Suprapubic skin (tissue), 4 donors: ENCODE measurements at regions not wholly inside any gene's neighbourhood (a gene's known extent, or its start where the extent isn't known, plus 50 kb on each side); places are given as distances from the start of the nearest gene placed in this dataset.

Experiments
- DNase-seq, 2 donors: peaks; one replicate each; pipeline ENCODE4 v3.0.0-alpha.2; 2019; ENCODE audit warnings: low spot score in 2 of 2
- H3K27ac ChIP-seq: fragments of 200-600 bp; sonication (generic); one replicate; pipeline ENCODE4 v1.5.1; 2019
- H3K27me3 ChIP-seq: fragments of 200-600 bp; sonication (generic); one replicate; pipeline ENCODE4 v1.5.1; 2019
- H3K36me3 ChIP-seq: fragments of 200-600 bp; sonication (generic); one replicate; pipeline ENCODE4 v1.5.1; 2019
- H3K4me1 ChIP-seq: fragments of 200-600 bp; sonication (generic); one replicate; pipeline ENCODE4 v1.5.1; 2019
- H3K4me3 ChIP-seq: fragments of 200-600 bp; sonication (generic); one replicate; pipeline ENCODE4 v1.5.1; 2019; ENCODE audit warnings: mild to moderate bottlenecking
- H3K9me3 ChIP-seq: fragments of 200-600 bp; sonication (generic); one replicate; pipeline ENCODE4 v1.5.1; 2019
- CTCF ChIP-seq, 2 donors: fragments of 200-600 bp in 1 of 2; fragments of 450-650 bp in 1 of 2; sonication (generic) in 1 of 2; IDR thresholded peaks; one replicate each; pipeline ENCODE4 v1.5.1; 2016 to 2019; ENCODE audit warnings: antibody characterized with exemption in 2 of 2, mild to moderate bottlenecking in 1 of 2, moderate library complexity in 1 of 2
- EP300 ChIP-seq: sonication (generic); formaldehyde crosslinking; IDR thresholded peaks from one replicate; pipeline ENCODE4 v1.6.1; 2017; ENCODE audit warnings: antibody characterized with exemption
- POLR2A ChIP-seq, 2 donors: fragments of 450-650 bp; IDR thresholded peaks; one replicate each; pipeline ENCODE4 v1.6.1; 2017; ENCODE audit warnings: antibody characterized with exemption in 2 of 2, mild to moderate bottlenecking in 2 of 2, moderate library complexity in 2 of 2
- POLR2AphosphoS5 ChIP-seq, 3 donors: sonication (generic); formaldehyde crosslinking; IDR thresholded peaks; one replicate each; pipeline ENCODE4 v1.6.1; 2017; ENCODE audit warnings: antibody characterized with exemption in 3 of 3
- WGBS: methylation state at CpG from one replicate; pipeline ENCODE4 v1.1.5; 2018; 5-methylcytosine and 5-hydroxymethylcytosine counted together

- no peak for DNase-seq
- TF ChIP-seq EP300 (no peak), POLR2AphosphoS5 (IDR thresholded peaks at IDR 0.05) (no peak), POLR2A (IDR thresholded peaks at IDR 0.05) (no peak), CTCF (IDR thresholded peaks at IDR 0.05) (no peak)
- Histone ChIP-seq H3K27me3 (no peaks in the 10 kb centered on the region), H3K9me3 (no peaks in the 10 kb centered on the region), H3K4me3 (no peak overlapping the region), H3K4me1 (peaks cover 5% of the 10 kb centered on the region), H3K27ac (no peak overlapping the region), H3K36me3 (no peaks in the 10 kb centered on the region)
- WGBS: 73% methylated on average over 9 of the region's 9 CpGs
Observed at GRCh38 chr3:76353683-76354082, 568.3 kb upstream of the ZNF717 start.

GRCh38 chr3:76361010-76361409, 575.7 kb upstream of the ZNF717 start:
- Histone ChIP-seq H3K27me3 (no peaks in the 10 kb centered on the region), H3K9me3 (peaks cover 3% of the 10 kb centered on the region), H3K36me3 (no peaks in the 10 kb centered on the region), H3K27ac (no peak overlapping the region), H3K4me1 (no peaks in the 10 kb centered on the region), H3K4me3 (no peak overlapping the region)
- DNase-seq: no peak
- 53% methylated on average over 1 of the region's 1 CpG for WGBS
- TF ChIP-seq EP300 (no peak), CTCF (IDR thresholded peaks at IDR 0.05) (no peak), POLR2AphosphoS5 (IDR thresholded peaks at IDR 0.05) (no peak), POLR2A (IDR thresholded peaks at IDR 0.05) (no peak)

DNA sequence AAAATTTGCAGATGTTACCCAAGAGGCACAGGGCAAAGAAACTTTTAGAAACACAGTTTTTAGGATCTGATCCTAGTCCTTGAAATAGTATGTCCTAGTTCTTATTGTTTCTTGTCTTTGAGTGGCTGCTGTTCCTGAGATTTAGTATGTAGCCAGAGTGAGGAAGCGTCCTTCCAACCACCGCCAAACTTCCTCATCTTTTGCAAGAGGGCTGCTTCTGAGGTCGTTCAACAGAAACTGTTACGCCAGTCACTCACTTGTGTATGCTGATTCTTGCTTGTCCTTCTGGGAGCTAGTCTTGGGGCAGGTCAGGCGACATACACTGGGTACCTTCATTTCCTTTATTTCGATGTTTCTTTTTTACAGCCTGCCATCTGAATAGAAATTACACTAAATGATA, 577.3 kb upstream of the ZNF717 start:
- Histone ChIP-seq H3K4me1 (no peaks in the 10 kb centered on the region), H3K9me3 (peaks cover 3% of the 10 kb centered on the region), H3K27ac (no peak overlapping the region), H3K27me3 (no peaks in the 10 kb centered on the region), H3K4me3 (no peak overlapping the region), H3K36me3 (no peaks in the 10 kb centered on the region)
- no peak for DNase-seq
- 80% methylated on average over 6 of the region's 6 CpGs for WGBS
- TF ChIP-seq CTCF (IDR thresholded peaks at IDR 0.05) (no peak), POLR2AphosphoS5 (IDR thresholded peaks at IDR 0.05) (no peak), EP300 (no peak), POLR2A (IDR thresholded peaks at IDR 0.05) (no peak)

DNA sequence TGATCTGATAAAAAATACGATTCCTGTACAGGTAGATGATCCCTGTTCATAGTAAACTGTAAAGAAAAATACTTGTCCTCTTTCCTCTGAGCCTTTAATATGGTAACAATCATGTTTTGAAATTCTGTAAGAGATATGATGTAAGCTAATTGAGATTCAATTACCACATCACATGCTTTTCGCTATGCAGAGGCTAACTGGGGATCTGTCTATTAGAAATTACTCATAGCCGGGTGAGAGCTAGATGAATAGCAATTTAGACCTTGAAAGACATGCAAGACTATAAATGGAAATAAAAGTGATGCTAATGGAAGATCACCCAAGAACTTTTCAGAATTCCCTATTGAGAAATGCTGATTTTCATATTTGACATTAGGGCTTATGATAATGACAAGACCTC, 579.9 kb upstream of the ZNF717 start:
- 78% methylated on average over 3 of the region's 3 CpGs for WGBS
- no peak for TF ChIP-seq POLR2AphosphoS5 (IDR thresholded peaks at IDR 0.05)
- TF ChIP-seq POLR2A (IDR thresholded peaks at IDR 0.05): no peak
- TF ChIP-seq CTCF (IDR thresholded peaks at IDR 0.05): no peak
- no peak for TF ChIP-seq EP300
- H3K27ac ChIP-seq: no peak overlapping the region
- H3K9me3 ChIP-seq: peaks cover 3% of the 10 kb centered on the region
- no peak for DNase-seq
- no peaks in the 10 kb centered on the region for H3K36me3 ChIP-seq
- H3K27me3 ChIP-seq: no peaks in the 10 kb centered on the region
- H3K4me1 ChIP-seq: no peaks in the 10 kb centered on the region
- H3K4me3 ChIP-seq: no peak overlapping the region

- H3K27me3 ChIP-seq: no peaks in the 10 kb centered on the region
- H3K36me3 ChIP-seq: no peaks in the 10 kb centered on the region
- H3K9me3 ChIP-seq: no peaks in the 10 kb centered on the region
- 60% methylated on average over 2 of the region's 2 CpGs for WGBS
- H3K4me3 ChIP-seq: no peak overlapping the region
- TF ChIP-seq CTCF (IDR thresholded peaks at IDR 0.05): no peak
- H3K4me1 ChIP-seq: no peaks in the 10 kb centered on the region
- DNase-seq: no peak
- H3K27ac ChIP-seq: no peak overlapping the region
Observed at GRCh38 chr3:76367281-76367680, 581.9 kb upstream of the ZNF717 start.
